HG03045 (cell line): ENCODE measurements at regions not wholly inside any gene's neighbourhood (a gene's known extent, or its start where the extent isn't known, plus 50 kb on each side); places are given as distances from the start of the nearest gene placed in this dataset.
A peak's percentile ranks its signal among the peaks of the same experiment; 100 is the strongest.
"Not testable (repeated sequence)": the region's sequence is repeated elsewhere in the genome, so short reads cannot be mapped to it uniquely, and the experiment has no call there.

Source experiments
- ATAC-seq: cut with Tn5 transposase; IDR thresholded peaks from one replicate; pipeline ENCODE4 v1.9.1; 2021; ENCODE audit warnings: mild to moderate bottlenecking, moderate library complexity; ENCODE audit not compliant: unreplicated experiment

GRCh38 chrY:3037471-3037870, 102.3 kb downstream of the ZFY start:
- no peak for ATAC-seq

- ATAC-seq: no peak
These were observed 105.2 kb downstream of the ZFY start for GRCh38 chrY:3040415-3040814.

- ATAC-seq: no peak
These were observed 106.8 kb downstream of the ZFY start for GRCh38 chrY:3041985-3042384.

- no peak for ATAC-seq
These were observed 107.7 kb downstream of the ZFY start for GRCh38 chrY:3042901-3043300.

GRCh38 chrY:3045048-3045447, 109.9 kb downstream of the ZFY start:
- ATAC-seq: no peak

- not testable (repeated sequence) for ATAC-seq
These were observed 120.3 kb downstream of the ZFY start for GRCh38 chrY:3055496-3055895.

- not testable (repeated sequence) for ATAC-seq
These were observed 123.2 kb downstream of the ZFY start for GRCh38 chrY:3058342-3058741.

GRCh38 chrY:3060671-3061070, 125.5 kb downstream of the ZFY start:
- not testable (repeated sequence) for ATAC-seq

- ATAC-seq: not testable (repeated sequence)
These were observed 153.0 kb downstream of the ZFY start for GRCh38 chrY:3088149-3088548.

- ATAC-seq: not testable (repeated sequence)
These were observed 173.5 kb downstream of the ZFY start for GRCh38 chrY:3108674-3109073.

- peak; percentile 84 for ATAC-seq
These were observed 185.1 kb downstream of the ZFY start for GRCh38 chrY:3120234-3120633.

- ATAC-seq: peak; percentile 70
These were observed 185.5 kb downstream of the ZFY start for GRCh38 chrY:3120716-3121115.

GRCh38 chrY:3123482-3123881, 188.3 kb downstream of the ZFY start:
- ATAC-seq: not testable (repeated sequence)

- not testable (repeated sequence) for ATAC-seq
These were observed 235.9 kb downstream of the ZFY start for GRCh38 chrY:3171074-3171473.

- ATAC-seq: not testable (repeated sequence)
These were observed 259.9 kb downstream of the ZFY start for GRCh38 chrY:3195035-3195434.

GRCh38 chrY:3202287-3202686, 267.1 kb downstream of the ZFY start:
- ATAC-seq: not testable (repeated sequence)

GRCh38 chrY:3206733-3207132, 271.6 kb downstream of the ZFY start:
- not testable (repeated sequence) for ATAC-seq

- ATAC-seq: not testable (repeated sequence)
These were observed 278.0 kb downstream of the ZFY start for GRCh38 chrY:3213183-3213582.

- ATAC-seq: not testable (repeated sequence)
These were observed 283.0 kb downstream of the ZFY start for GRCh38 chrY:3218134-3218533.

GRCh38 chrY:3218559-3218958, 283.4 kb downstream of the ZFY start:
- not testable (repeated sequence) for ATAC-seq

- not testable (repeated sequence) for ATAC-seq
These were observed 316.0 kb upstream of the TGIF2LY start for GRCh38 chrY:3262911-3263310.

GRCh38 chrY:3288063-3288462, 290.8 kb upstream of the TGIF2LY start:
- ATAC-seq: not testable (repeated sequence)

- ATAC-seq: not testable (repeated sequence)
These were observed 281.6 kb upstream of the TGIF2LY start for GRCh38 chrY:3297235-3297634.
